ENCODE measurements at regions not wholly inside any gene's neighbourhood (a gene's known extent, or its start where the extent isn't known, plus 50 kb on each side); places are given as distances from the start of the nearest gene placed in this dataset.

DNA sequence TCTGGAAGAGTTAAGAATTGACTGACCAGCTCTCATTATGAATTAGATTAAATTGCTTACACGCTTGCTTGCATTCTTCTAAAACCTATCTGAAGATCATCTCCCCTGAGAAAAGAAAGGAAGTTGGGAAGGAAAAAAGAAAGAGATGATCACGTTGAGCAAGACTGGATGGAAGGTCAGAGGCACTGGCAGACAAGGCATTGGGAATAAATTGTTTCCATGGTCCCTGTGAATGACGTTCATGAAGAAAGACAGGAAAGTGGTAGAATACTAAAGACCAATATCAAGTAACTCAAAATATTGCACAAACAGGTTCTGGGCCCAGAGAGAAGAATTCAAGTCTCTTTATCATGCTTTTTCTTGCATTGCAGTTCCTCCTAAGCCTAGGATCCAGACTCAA, 1045.4 kb upstream of the MAP3K7 start:
- Histone ChIP-seq H2AFZ (ENCODE audit: low read depth, low read length) (no peak overlapping the region), H3K9me2 (ENCODE audit: insufficient read depth, low read length) (no peaks in the 10 kb centered on the region), H3K79me2 (replicated peaks; ENCODE audit: insufficient read depth, low read length) (no peaks in the 10 kb centered on the region), H3K4me2 (ENCODE audit: low read length) (no peak overlapping the region), H3K9ac (ENCODE audit: low read length) (no peak overlapping the region), H3K9me3 (ENCODE audit: low read length) (no peaks in the 10 kb centered on the region), H4K20me1 (ENCODE audit: insufficient read depth) (no peaks in the 10 kb centered on the region), H3K36me3 (ENCODE audit: insufficient read depth, low read length) (no peaks in the 10 kb centered on the region), H3K27me3 (ENCODE audit: insufficient read depth, low read depth, low read length) (no peaks in the 10 kb centered on the region), H3K4me3 (ENCODE audit: low read length) (no peak overlapping the region), H3F3A (ENCODE audit: insufficient read depth, low read length, poor library complexity, severe bottlenecking) (no peaks in the 10 kb centered on the region), H3K27ac (ENCODE audit: low read length) (no peak overlapping the region)
- TF ChIP-seq, protein P1, sequence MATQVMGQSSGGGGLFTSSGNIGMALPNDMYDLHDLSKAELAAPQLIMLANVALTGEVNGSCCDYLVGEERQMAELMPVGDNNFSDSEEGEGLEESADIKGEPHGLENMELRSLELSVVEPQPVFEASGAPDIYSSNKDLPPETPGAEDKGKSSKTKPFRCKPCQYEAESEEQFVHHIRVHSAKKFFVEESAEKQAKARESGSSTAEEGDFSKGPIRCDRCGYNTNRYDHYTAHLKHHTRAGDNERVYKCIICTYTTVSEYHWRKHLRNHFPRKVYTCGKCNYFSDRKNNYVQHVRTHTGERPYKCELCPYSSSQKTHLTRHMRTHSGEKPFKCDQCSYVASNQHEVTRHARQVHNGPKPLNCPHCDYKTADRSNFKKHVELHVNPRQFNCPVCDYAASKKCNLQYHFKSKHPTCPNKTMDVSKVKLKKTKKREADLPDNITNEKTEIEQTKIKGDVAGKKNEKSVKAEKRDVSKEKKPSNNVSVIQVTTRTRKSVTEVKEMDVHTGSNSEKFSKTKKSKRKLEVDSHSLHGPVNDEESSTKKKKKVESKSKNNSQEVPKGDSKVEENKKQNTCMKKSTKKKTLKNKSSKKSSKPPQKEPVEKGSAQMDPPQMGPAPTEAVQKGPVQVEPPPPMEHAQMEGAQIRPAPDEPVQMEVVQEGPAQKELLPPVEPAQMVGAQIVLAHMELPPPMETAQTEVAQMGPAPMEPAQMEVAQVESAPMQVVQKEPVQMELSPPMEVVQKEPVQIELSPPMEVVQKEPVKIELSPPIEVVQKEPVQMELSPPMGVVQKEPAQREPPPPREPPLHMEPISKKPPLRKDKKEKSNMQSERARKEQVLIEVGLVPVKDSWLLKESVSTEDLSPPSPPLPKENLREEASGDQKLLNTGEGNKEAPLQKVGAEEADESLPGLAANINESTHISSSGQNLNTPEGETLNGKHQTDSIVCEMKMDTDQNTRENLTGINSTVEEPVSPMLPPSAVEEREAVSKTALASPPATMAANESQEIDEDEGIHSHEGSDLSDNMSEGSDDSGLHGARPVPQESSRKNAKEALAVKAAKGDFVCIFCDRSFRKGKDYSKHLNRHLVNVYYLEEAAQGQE (IDR thresholded peaks at IDR 0.05; ENCODE audit: borderline replicate concordance) = no peak
- TF ChIP-seq RAD21 (conservative IDR thresholded peaks at IDR 0.05) = no peak
- no peak for TF ChIP-seq TAF1 (IDR thresholded peaks at IDR 0.05; ENCODE audit: low read depth)
- TF ChIP-seq, protein P2, sequence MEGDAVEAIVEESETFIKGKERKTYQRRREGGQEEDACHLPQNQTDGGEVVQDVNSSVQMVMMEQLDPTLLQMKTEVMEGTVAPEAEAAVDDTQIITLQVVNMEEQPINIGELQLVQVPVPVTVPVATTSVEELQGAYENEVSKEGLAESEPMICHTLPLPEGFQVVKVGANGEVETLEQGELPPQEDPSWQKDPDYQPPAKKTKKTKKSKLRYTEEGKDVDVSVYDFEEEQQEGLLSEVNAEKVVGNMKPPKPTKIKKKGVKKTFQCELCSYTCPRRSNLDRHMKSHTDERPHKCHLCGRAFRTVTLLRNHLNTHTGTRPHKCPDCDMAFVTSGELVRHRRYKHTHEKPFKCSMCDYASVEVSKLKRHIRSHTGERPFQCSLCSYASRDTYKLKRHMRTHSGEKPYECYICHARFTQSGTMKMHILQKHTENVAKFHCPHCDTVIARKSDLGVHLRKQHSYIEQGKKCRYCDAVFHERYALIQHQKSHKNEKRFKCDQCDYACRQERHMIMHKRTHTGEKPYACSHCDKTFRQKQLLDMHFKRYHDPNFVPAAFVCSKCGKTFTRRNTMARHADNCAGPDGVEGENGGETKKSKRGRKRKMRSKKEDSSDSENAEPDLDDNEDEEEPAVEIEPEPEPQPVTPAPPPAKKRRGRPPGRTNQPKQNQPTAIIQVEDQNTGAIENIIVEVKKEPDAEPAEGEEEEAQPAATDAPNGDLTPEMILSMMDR (IDR thresholded peaks at IDR 0.05; ENCODE audit: poor library complexity, severe bottlenecking) = no peak
- TF ChIP-seq SMC3 (conservative IDR thresholded peaks at IDR 0.05; ENCODE audit: poor library complexity) = no peak
- TF ChIP-seq MXI1 (conservative IDR thresholded peaks at IDR 0.05; ENCODE audit: poor library complexity, severe bottlenecking) = no peak
- no peak for TF ChIP-seq EZH2 (IDR thresholded peaks at IDR 0.05; ENCODE audit: borderline replicate concordance, insufficient read depth, low read length, poor library complexity, severe bottlenecking)
- TF ChIP-seq EP300 (conservative IDR thresholded peaks at IDR 0.05; ENCODE audit: poor library complexity, severe bottlenecking) = no peak
- no peak for TF ChIP-seq POLR2AphosphoS5 (IDR thresholded peaks at IDR 0.05)

DNA sequence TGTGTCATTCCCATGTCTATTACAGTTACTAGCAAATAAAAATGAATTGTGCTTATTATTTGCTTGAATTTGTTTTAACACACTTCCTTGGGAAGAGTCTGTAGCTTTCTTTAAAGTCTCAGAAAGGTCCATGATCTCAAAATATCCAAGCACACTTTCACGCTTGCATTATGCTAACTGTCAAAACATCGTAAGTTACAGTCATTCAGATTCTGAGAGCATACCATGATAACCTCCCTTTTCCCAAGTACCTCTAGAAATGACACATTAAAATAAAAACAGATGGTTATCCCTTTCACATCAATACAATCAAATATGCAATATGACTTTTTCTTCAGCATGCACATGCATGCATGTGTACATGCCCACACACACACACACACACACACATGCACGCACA, 1044.4 kb upstream of the MAP3K7 start:
- no peaks in the 10 kb centered on the region for H4K20me1 ChIP-seq (ENCODE audit: insufficient read depth)
- TF ChIP-seq POLR2AphosphoS5 (IDR thresholded peaks at IDR 0.05) = peak; percentile 75
- TF ChIP-seq MXI1 (conservative IDR thresholded peaks at IDR 0.05; ENCODE audit: poor library complexity, severe bottlenecking) = no peak
- no peak for TF ChIP-seq TAF1 (IDR thresholded peaks at IDR 0.05; ENCODE audit: low read depth)
- TF ChIP-seq SMC3 (conservative IDR thresholded peaks at IDR 0.05; ENCODE audit: poor library complexity) = peak; percentile 37
- TF ChIP-seq EP300 (conservative IDR thresholded peaks at IDR 0.05; ENCODE audit: poor library complexity, severe bottlenecking) = peak; percentile 83
- H3K4me2 ChIP-seq (ENCODE audit: low read length) = no peak overlapping the region
- no peaks in the 10 kb centered on the region for H3K27me3 ChIP-seq (ENCODE audit: insufficient read depth, low read depth, low read length)
- no peaks in the 10 kb centered on the region for H3K9me2 ChIP-seq (ENCODE audit: insufficient read depth, low read length)
- no peak overlapping the region for H3K9ac ChIP-seq (ENCODE audit: low read length)
- no peaks in the 10 kb centered on the region for H3F3A ChIP-seq (ENCODE audit: insufficient read depth, low read length, poor library complexity, severe bottlenecking)
- no peaks in the 10 kb centered on the region for H3K36me3 ChIP-seq (ENCODE audit: insufficient read depth, low read length)
- H3K27ac ChIP-seq (ENCODE audit: low read length) = no peak overlapping the region
- H3K4me3 ChIP-seq (ENCODE audit: low read length) = no peak overlapping the region
- no peak overlapping the region for H2AFZ ChIP-seq (ENCODE audit: low read depth, low read length)
- H3K9me3 ChIP-seq (ENCODE audit: low read length) = no peaks in the 10 kb centered on the region
- no peaks in the 10 kb centered on the region for H3K79me2 ChIP-seq (replicated peaks; ENCODE audit: insufficient read depth, low read length)
